H1 (cell line): ENCODE measurements at regions not wholly inside any gene's neighbourhood (a gene's known extent, or its start where the extent isn't known, plus 50 kb on each side); places are given as distances from the start of the nearest gene placed in this dataset.

Experiments
- CTCF ChIA-PET: fragments of 300-600 bp; sonication (Branson Sonifier 250); formaldehyde crosslinking; loops from one replicate; lab custom pipeline; 2021; ENCODE audit not compliant: partially characterized antibody; lab: Charles Lee
- POLR2A ChIA-PET: fragments of 300-600 bp; sonication (Branson Sonifier 250); formaldehyde crosslinking; loops from one replicate; lab custom pipeline; 2021; ENCODE audit warnings: inconsistent platforms; ENCODE audit not compliant: partially characterized antibody; lab: Charles Lee
- DNase-seq, 2 experiments: peaks; one replicate each; pipeline versions ENCODE4 v3.0.0 to v3.0.0-alpha.2; 2010 to 2022; ENCODE audit warnings: low spot score in 2 of 2, low read depth in 1 of 2, mixed read lengths in 1 of 2
- FAIRE-seq: peaks from 2 replicates; lab custom pipeline; 2011; peaks lifted over from hg19 to GRCh38; lab: Jason Lieb, UNC
- H2AFZ ChIP-seq: 2 replicates; pipeline ENCODE4 v1.8.1; 2012; ENCODE audit warnings: low read length, inconsistent platforms
- H2AK5ac ChIP-seq: 2 replicates; pipeline ENCODE4 v1.6.1; 2013; ENCODE audit warnings: low read depth, low read length
- H2BK120ac ChIP-seq: replicated peaks from 2 replicates; pipeline ENCODE3; 2013; ENCODE audit warnings: low read depth, low read length, inconsistent platforms
- H2BK12ac ChIP-seq: 2 replicates; pipeline ENCODE4 v1.6.1; 2013; ENCODE audit warnings: low read depth, low read length
- H2BK15ac ChIP-seq: 2 replicates; pipeline ENCODE4 v1.6.1; 2013; ENCODE audit warnings: low read length
- H2BK20ac ChIP-seq: 2 replicates; pipeline ENCODE4 v1.6.1; 2013; ENCODE audit warnings: low read length
- H2BK5ac ChIP-seq: 2 replicates; pipeline ENCODE4 v1.6.1; 2013; ENCODE audit warnings: low read depth, low read length
- H3K14ac ChIP-seq: 2 replicates; pipeline ENCODE4 v1.6.1; 2013; ENCODE audit warnings: inconsistent platforms; ENCODE audit not compliant: insufficient read length
- H3K18ac ChIP-seq: 2 replicates; pipeline ENCODE4 v1.6.1; 2013; ENCODE audit warnings: low read length; ENCODE audit errors: extremely low read depth
- H3K23ac ChIP-seq: 2 replicates; pipeline ENCODE4 v1.6.1; 2013; ENCODE audit warnings: inconsistent platforms; ENCODE audit not compliant: insufficient read length
- H3K23me2 ChIP-seq: 2 replicates; pipeline ENCODE4 v1.6.1; 2013; ENCODE audit warnings: low read depth, low read length
- H3K27ac ChIP-seq: 2 replicates; pipeline ENCODE4 v1.6.1; 2011; ENCODE audit warnings: low read depth, low read length, inconsistent platforms
- H3K27me3 ChIP-seq, 4 experiments: replicated peaks in 1 of 4; 1 replicate in 1 of 4; 2 replicates in 3 of 4; pipeline versions ENCODE4 v1.6.1 to v1.8.1; 2011 to 2013; ENCODE audit warnings: low read length in 3 of 4, mild to moderate bottlenecking in 3 of 4, inconsistent platforms in 2 of 4, mixed read lengths in 2 of 4, moderate library complexity in 1 of 4; ENCODE audit not compliant: control insufficient read depth in 3 of 4, insufficient read depth in 3 of 4; ENCODE audit errors: extremely low read depth in 1 of 4
- H3K36me3 ChIP-seq, 4 experiments: 2 replicates each; pipeline versions ENCODE4 v1.6.1 to v1.8.1; 2011 to 2013; ENCODE audit warnings: mild to moderate bottlenecking in 4 of 4, low read length in 3 of 4, moderate library complexity in 2 of 4, control low read depth in 1 of 4, inconsistent platforms in 1 of 4; ENCODE audit not compliant: insufficient read depth in 4 of 4, control insufficient read depth in 2 of 4
- H3K4ac ChIP-seq: replicated peaks from 2 replicates; pipeline ENCODE3; 2013; ENCODE audit warnings: low read length, low read depth, mixed read lengths, inconsistent platforms; ENCODE audit not compliant: insufficient read length
- H3K4me1 ChIP-seq, 4 experiments: replicated peaks in 1 of 4; 1 replicate in 1 of 4; 2 replicates in 3 of 4; pipeline versions ENCODE4 v1.6.1 to v1.8.1; 2011 to 2013; ENCODE audit warnings: low read length in 3 of 4, inconsistent platforms in 2 of 4, mixed read lengths in 1 of 4; ENCODE audit not compliant: insufficient read depth in 4 of 4, control insufficient read depth in 3 of 4
- H3K4me2 ChIP-seq, 2 experiments: 2 replicates each; pipeline versions ENCODE4 v1.6.1 to v1.8.1; 2011 to 2013; ENCODE audit warnings: low read depth in 2 of 2, low read length in 2 of 2, control low read depth in 1 of 2, inconsistent platforms in 1 of 2, mild to moderate bottlenecking in 1 of 2; ENCODE audit not compliant: insufficient read depth in 1 of 2
- H3K4me3 ChIP-seq, 4 experiments: fragments of 200-600, 300-600 bp in 1 of 4; sonication (generic), shearing (Covaris generic), sonication (Bioruptor Twin) in 1 of 4; 2 replicates each; pipeline versions ENCODE4 v1.5.1 to v1.8.1; 2011 to 2016; ENCODE audit warnings: low read length in 4 of 4, low read depth in 3 of 4, control low read depth in 2 of 4, inconsistent platforms in 2 of 4, mild to moderate bottlenecking in 2 of 4, mixed read lengths in 1 of 4, moderate library complexity in 1 of 4; ENCODE audit not compliant: insufficient read depth in 2 of 4; ENCODE audit errors: extremely low read depth in 1 of 4
- H3K56ac ChIP-seq: replicated peaks from 2 replicates; pipeline ENCODE3; 2013; ENCODE audit warnings: low read depth, mild to moderate bottlenecking, mixed read lengths, low read length, inconsistent platforms; ENCODE audit not compliant: insufficient read length
- H3K79me1 ChIP-seq: 2 replicates; pipeline ENCODE4 v1.6.1; 2013; ENCODE audit warnings: low read depth, low read length, control low read depth
- H3K79me2 ChIP-seq, 2 experiments: 2 replicates each; pipeline versions ENCODE4 v1.6.1 to v1.8.1; 2012 to 2013; ENCODE audit warnings: low read length in 2 of 2, mild to moderate bottlenecking in 2 of 2, inconsistent platforms in 1 of 2; ENCODE audit not compliant: insufficient read depth in 2 of 2, control insufficient read depth in 1 of 2
- H3K9ac ChIP-seq, 4 experiments: replicated peaks in 1 of 4; 1 replicate in 1 of 4; 2 replicates in 3 of 4; pipeline versions ENCODE4 v1.6.1 to v1.8.1; 2011 to 2013; ENCODE audit warnings: low read depth in 3 of 4, low read length in 3 of 4, control low read depth in 2 of 4, mild to moderate bottlenecking in 2 of 4, moderate library complexity in 2 of 4, inconsistent platforms in 1 of 4; ENCODE audit errors: extremely low read depth in 1 of 4
- H3K9me3 ChIP-seq, 2 experiments: 2 replicates each; pipeline versions ENCODE4 v1.6.1 to v1.8.1; 2012 to 2013; ENCODE audit warnings: mild to moderate bottlenecking in 2 of 2, moderate library complexity in 2 of 2, control low read depth in 1 of 2, inconsistent platforms in 1 of 2, low read depth in 1 of 2, low read length in 1 of 2, mixed read lengths in 1 of 2; ENCODE audit not compliant: insufficient read depth in 2 of 2
- H4K20me1 ChIP-seq, 2 experiments: replicated peaks in 1 of 2; 2 replicates each; pipeline versions ENCODE3 to v1.8.1; 2011 to 2013; ENCODE audit warnings: inconsistent platforms in 2 of 2, low read length in 2 of 2, mild to moderate bottlenecking in 1 of 2; ENCODE audit not compliant: insufficient read depth in 2 of 2, control insufficient read depth in 1 of 2
- H4K5ac ChIP-seq: 2 replicates; pipeline ENCODE4 v1.6.1; 2013; ENCODE audit warnings: low read length, low read depth, mixed read lengths, inconsistent platforms; ENCODE audit not compliant: insufficient read length
- H4K8ac ChIP-seq: 2 replicates; pipeline ENCODE4 v1.8.0; 2013; ENCODE audit warnings: mild to moderate bottlenecking, moderate library complexity, low read length, inconsistent platforms; ENCODE audit not compliant: insufficient read depth; ENCODE audit errors: extremely low read depth
- H4K91ac ChIP-seq: replicated peaks from 2 replicates; pipeline ENCODE3; 2013; ENCODE audit warnings: low read length, mixed read lengths, inconsistent platforms; ENCODE audit not compliant: insufficient read length
- NRF1 ChIP-seq: IDR thresholded peaks from 2 replicates; pipeline ENCODE4 v1.6.1; 2011; ENCODE audit warnings: mild to moderate bottlenecking, low read depth, low read length, improper control_type of control experiment
- RNF2 ChIP-seq: fragments of 200-900, 300-1000 bp; sonication (generic); IDR thresholded peaks from 2 replicates; pipeline ENCODE4 v1.7.1; 2016; ENCODE audit warnings: borderline replicate concordance, low read depth, mild to moderate bottlenecking, antibody characterized with exemption, low read length; ENCODE audit not compliant: poor library complexity, severe bottlenecking; ENCODE audit errors: missing control alignments
- WGBS, 2 experiments: shearing (Covaris generic) in 1 of 2; methylation state at CpG; one replicate each; pipeline versions ENCODE4 v1.1.6 to v1.1.7; 2013 to 2015; ENCODE audit warnings: low lambda C conversion rate in 2 of 2, mixed read lengths in 2 of 2, inconsistent platforms in 1 of 2, low coverage in 1 of 2, missing lambda C conversion rate in 1 of 2; ENCODE audit not compliant: insufficient replicate concordance in 2 of 2, insufficient coverage in 1 of 2, insufficient read length in 1 of 2; ENCODE audit errors: extremely low coverage in 1 of 2, missing lambda C conversion rate in 1 of 2; 5-methylcytosine and 5-hydroxymethylcytosine counted together
- TF ChIP-seq, protein P1 (sequence below): IDR thresholded peaks from 2 replicates; pipeline ENCODE4 v1.6.1; 2012; ENCODE audit warnings: inconsistent platforms

DNA sequence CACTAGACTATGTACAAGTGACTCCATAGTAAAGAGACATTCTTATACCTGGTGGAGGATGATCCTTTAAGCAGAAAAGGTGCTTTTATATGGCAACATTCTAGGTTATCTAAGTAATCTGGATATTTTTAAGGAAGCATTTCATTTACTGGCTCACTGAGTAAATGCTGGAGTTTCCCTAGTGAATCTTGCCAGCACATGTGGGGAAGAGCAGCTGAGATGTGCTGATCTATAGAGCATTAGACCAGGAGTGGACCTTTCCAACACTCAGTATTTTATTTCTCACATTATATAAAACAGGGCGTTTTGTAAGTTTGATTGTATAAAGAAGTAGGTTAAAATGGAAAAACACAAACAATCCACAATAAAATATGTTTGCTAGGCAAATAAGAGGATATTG is 478.5 kb downstream of the ATP23 start:
- Histone ChIP-seq H3K23ac (no peak overlapping the region), H3K4me3 (no peak overlapping the region), H3K4me2 (no peak overlapping the region), H3K4me1 (peaks cover 2 to 15% (median 5%) of the 10 kb centered on the region in 4 experiments; a peak in 5 of 7 replicates), H3K79me2 (no peaks in the 10 kb centered on the region), H3K23me2 (no peaks in the 10 kb centered on the region), H3K36me3 (no peaks in the 10 kb centered on the region), H2BK12ac (no peak overlapping the region), H2AK5ac (no peak overlapping the region), H4K20me1 (no peaks in the 10 kb centered on the region), H2BK20ac (no peak overlapping the region), H3K27ac (no peak overlapping the region), H3K79me1 (no peaks in the 10 kb centered on the region), H2AFZ (no peak overlapping the region), H2BK120ac (no peak overlapping the region), H3K4ac (no peak overlapping the region), H3K27me3 (0 out of 7 replicates have a peak, but pooled peaks cover 0 to 2% (median 0%) of the 10 kb centered on the region in 4 experiments), H3K18ac (no peak overlapping the region), H3K9me3 (no peaks in the 10 kb centered on the region)
- POLR2A ChIA-PET: no interaction called here
- FAIRE-seq: no peak
- WGBS, 2 experiments: 85% methylated on average over 1 of the region's 1 CpG; no CpG with 5 or more reads in 1 of the 2 experiments
- TF ChIP-seq NRF1 (no peak), RNF2 (no peak)
- TF ChIP-seq, protein P1, sequence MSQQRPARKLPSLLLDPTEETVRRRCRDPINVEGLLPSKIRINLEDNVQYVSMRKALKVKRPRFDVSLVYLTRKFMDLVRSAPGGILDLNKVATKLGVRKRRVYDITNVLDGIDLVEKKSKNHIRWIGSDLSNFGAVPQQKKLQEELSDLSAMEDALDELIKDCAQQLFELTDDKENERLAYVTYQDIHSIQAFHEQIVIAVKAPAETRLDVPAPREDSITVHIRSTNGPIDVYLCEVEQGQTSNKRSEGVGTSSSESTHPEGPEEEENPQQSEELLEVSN: no peak
- TF ChIP-seq, all 59 proteins: peak for 0
- Histone ChIP-seq H2BK15ac (no peak overlapping the region), H2BK5ac (no peak overlapping the region), H3K56ac (no peak overlapping the region), H3K9ac (no peak overlapping the region), H4K91ac (no peak overlapping the region), H3K14ac (no peak overlapping the region), H4K8ac (no peak overlapping the region), H4K5ac (no peak overlapping the region)
- CTCF ChIA-PET: interaction anchor here (2.0 kb wide), 2 partner anchors 14 to 24 kb away, joined by 5 to 8 read pairs; no protein-coding TSS in a partner anchor
- DNase-seq: no peak
